ENCODE measurements at regions not wholly inside any gene's neighbourhood (a gene's known extent, or its start where the extent isn't known, plus 50 kb on each side); places are given as distances from the start of the nearest gene placed in this dataset.
A peak's percentile ranks its signal among the peaks of the same experiment; 100 is the strongest.

DNA sequence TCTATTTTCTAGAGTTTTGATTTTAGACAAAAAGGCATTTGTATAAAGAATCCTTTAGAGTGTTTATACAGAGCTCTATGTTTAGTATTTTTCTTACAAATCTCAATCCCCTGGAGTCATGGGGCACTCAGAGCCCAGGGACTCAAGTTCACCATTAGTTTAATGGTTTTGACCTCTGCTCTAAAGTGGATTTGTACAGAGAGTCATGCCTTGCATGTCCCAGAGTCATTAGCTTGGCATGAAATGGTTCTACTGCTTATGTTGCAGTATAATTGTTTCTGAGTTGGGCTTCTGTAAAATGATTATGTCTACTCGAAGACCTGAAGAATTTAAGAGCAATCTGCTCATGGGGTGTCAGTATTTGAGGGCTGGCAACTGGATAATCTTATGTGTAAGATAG, 406.2 kb downstream of the DLEU7 start:
- POLR2A ChIA-PET (ENCODE audit: unreplicated experiment), result interaction anchor here (1.0 kb wide), 1 partner anchor 18 kb away, joined by 3 read pairs; no protein-coding TSS in a partner anchor
- H3K27ac ChIP-seq (ENCODE audit: insufficient read depth, low read length), result no peak overlapping the region; the same call in 1 of the 2 replicates
- H2AK5ac ChIP-seq (ENCODE audit: low read depth, low read length), result no peak overlapping the region
- no peak overlapping the region; the same call in 1 of the 2 replicates for H3K56ac ChIP-seq (ENCODE audit: extremely low read depth, insufficient read depth, low read length)
- intact Hi-C loops (cut with micrococcal nuclease) (loop anchor here (5.0 to 10.0 kb wide), 2 partner anchors 80 to 368 kb away; no protein-coding TSS in a partner anchor), in situ Hi-C loops (cut with MboI; ENCODE audit: low sequenced_read_pairs) (no loop called here), dilution Hi-C loops (cut with HindIII; ENCODE audit: low sequenced_read_pairs, unreplicated experiment) (no loop called here)
- CTCF ChIA-PET, result no interaction called here
- peak overlapping the region in 1 of 2 experiments; percentile 42; a peak in 1 of 4 replicates for H4K8ac ChIP-seq (ENCODE audit: low read depth in 2 of 2, low read length in 2 of 2)
- peak overlapping the region; percentile 4; the same call in 1 of the 2 replicates for H3K4me2 ChIP-seq (ENCODE audit: low read depth, low read length)
- H3K4me1 ChIP-seq (ENCODE audit: control insufficient read depth, insufficient read depth, low read length), result peaks cover 5% of the 10 kb centered on the region
- peak overlapping the region; percentile 81 for H2BK5ac ChIP-seq (ENCODE audit: low read depth, low read length, poor library complexity, severe bottlenecking)
- H3K9ac ChIP-seq (ENCODE audit: low read depth, low read length), result no peak overlapping the region
- peak; percentile 98 for ATAC-seq (ENCODE audit: low read depth)
- no peak overlapping the region for H3K4ac ChIP-seq (ENCODE audit: low read depth, low read length)
- H3K9me3 ChIP-seq (ENCODE audit: control insufficient read depth, insufficient read depth, low read length), result 0 out of 2 replicates have a peak, but pooled peaks cover 3% of the 10 kb centered on the region
- no TSS peak for BruUV-seq (replicated peaks)
- no peaks in the 10 kb centered on the region for H3K27me3 ChIP-seq (ENCODE audit: control insufficient read depth, insufficient read depth, low read length)
- H2AFZ ChIP-seq (replicated peaks; ENCODE audit: low read length, poor library complexity), result no peak overlapping the region
- H3K14ac ChIP-seq (replicated peaks; ENCODE audit: low read depth, low read length), result no peak overlapping the region
- H4K5ac ChIP-seq (ENCODE audit: low read depth, low read length), result no peak overlapping the region
- H3K36me3 ChIP-seq (ENCODE audit: control insufficient read depth, insufficient read depth, low read length), result no peaks in the 10 kb centered on the region
- peak overlapping the region; percentile 42; the same call in 1 of the 2 replicates for H3K18ac ChIP-seq (ENCODE audit: low read depth, low read length)
- H3K23ac ChIP-seq (ENCODE audit: low read depth, low read length), result no peak overlapping the region
- peak; percentile 87 for DNase-seq
- H2AK9ac ChIP-seq (replicated peaks; ENCODE audit: low read depth, low read length, poor library complexity), result no peak overlapping the region
- TF ChIP-seq CEBPB (IDR thresholded peaks at IDR 0.05; ENCODE audit: low read depth, low read length), result no peak
- no peak for TF ChIP-seq RAD21 (IDR thresholded peaks at IDR 0.05; ENCODE audit: low read length)
- no peak for TF ChIP-seq MAZ (IDR thresholded peaks at IDR 0.05; ENCODE audit: borderline replicate concordance, low read depth, low read length)
- TF ChIP-seq SMC3 (IDR thresholded peaks at IDR 0.05; ENCODE audit: low read depth, low read length), result no peak
- TF ChIP-seq, protein P1, sequence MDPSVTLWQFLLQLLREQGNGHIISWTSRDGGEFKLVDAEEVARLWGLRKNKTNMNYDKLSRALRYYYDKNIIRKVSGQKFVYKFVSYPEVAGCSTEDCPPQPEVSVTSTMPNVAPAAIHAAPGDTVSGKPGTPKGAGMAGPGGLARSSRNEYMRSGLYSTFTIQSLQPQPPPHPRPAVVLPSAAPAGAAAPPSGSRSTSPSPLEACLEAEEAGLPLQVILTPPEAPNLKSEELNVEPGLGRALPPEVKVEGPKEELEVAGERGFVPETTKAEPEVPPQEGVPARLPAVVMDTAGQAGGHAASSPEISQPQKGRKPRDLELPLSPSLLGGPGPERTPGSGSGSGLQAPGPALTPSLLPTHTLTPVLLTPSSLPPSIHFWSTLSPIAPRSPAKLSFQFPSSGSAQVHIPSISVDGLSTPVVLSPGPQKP (IDR thresholded peaks at IDR 0.05; ENCODE audit: borderline replicate concordance, low read depth, low read length), result no peak
- TF ChIP-seq RFX5 (IDR thresholded peaks at IDR 0.05; ENCODE audit: low read depth, low read length), result no peak
- no peak for TF ChIP-seq RCOR1 (IDR thresholded peaks at IDR 0.05; ENCODE audit: insufficient replicate concordance, low read length)
- TF ChIP-seq, protein P2, sequence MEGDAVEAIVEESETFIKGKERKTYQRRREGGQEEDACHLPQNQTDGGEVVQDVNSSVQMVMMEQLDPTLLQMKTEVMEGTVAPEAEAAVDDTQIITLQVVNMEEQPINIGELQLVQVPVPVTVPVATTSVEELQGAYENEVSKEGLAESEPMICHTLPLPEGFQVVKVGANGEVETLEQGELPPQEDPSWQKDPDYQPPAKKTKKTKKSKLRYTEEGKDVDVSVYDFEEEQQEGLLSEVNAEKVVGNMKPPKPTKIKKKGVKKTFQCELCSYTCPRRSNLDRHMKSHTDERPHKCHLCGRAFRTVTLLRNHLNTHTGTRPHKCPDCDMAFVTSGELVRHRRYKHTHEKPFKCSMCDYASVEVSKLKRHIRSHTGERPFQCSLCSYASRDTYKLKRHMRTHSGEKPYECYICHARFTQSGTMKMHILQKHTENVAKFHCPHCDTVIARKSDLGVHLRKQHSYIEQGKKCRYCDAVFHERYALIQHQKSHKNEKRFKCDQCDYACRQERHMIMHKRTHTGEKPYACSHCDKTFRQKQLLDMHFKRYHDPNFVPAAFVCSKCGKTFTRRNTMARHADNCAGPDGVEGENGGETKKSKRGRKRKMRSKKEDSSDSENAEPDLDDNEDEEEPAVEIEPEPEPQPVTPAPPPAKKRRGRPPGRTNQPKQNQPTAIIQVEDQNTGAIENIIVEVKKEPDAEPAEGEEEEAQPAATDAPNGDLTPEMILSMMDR (conservative IDR thresholded peaks at IDR 0.05; ENCODE audit: low read depth, low read length), result no peak
- no peak for TF ChIP-seq MXI1 (IDR thresholded peaks at IDR 0.05; ENCODE audit: borderline replicate concordance, low read depth, low read length)
- TF ChIP-seq USF2 (IDR thresholded peaks at IDR 0.05; ENCODE audit: low read depth, low read length), result no peak
- TF ChIP-seq BHLHE40 (IDR thresholded peaks at IDR 0.05; ENCODE audit: low read depth, low read length), result no peak
- TF ChIP-seq POLR2A (IDR thresholded peaks at IDR 0.05; ENCODE audit: low read depth, low read length), result no peak
- TF ChIP-seq CHD1 (IDR thresholded peaks at IDR 0.05; ENCODE audit: low read depth, low read length), result no peak
- TF ChIP-seq MAFK (IDR thresholded peaks at IDR 0.05; ENCODE audit: low read depth, low read length), result no peak
- no peak for TF ChIP-seq NFE2L2 (IDR thresholded peaks at IDR 0.05; ENCODE audit: low read depth, low read length)
- TF ChIP-seq FOS (IDR thresholded peaks at IDR 0.05; ENCODE audit: low read depth, low read length), result no peak
- no peaks in the 10 kb centered on the region for H3K79me1 ChIP-seq (ENCODE audit: low read depth in 1 of 2, low read length in 2 of 2)
- H4K20me1 ChIP-seq (ENCODE audit: insufficient read depth, low read length), result no peaks in the 10 kb centered on the region
- H2BK120ac ChIP-seq (ENCODE audit: low read depth, low read length), result no peak overlapping the region; the same call in 1 of the 2 replicates
- no peak overlapping the region for H2BK15ac ChIP-seq (ENCODE audit: low read depth, low read length)
- WGBS, 2 experiments (ENCODE audit: extremely low coverage in 2 of 2, insufficient read length in 1 of 2), result no CpG with 5 or more reads among the region's 1 CpG
- no peak overlapping the region for H3K4me3 ChIP-seq (ENCODE audit: insufficient read depth, low read depth, low read length)
- H4K91ac ChIP-seq (ENCODE audit: insufficient read depth, low read depth, low read length), result no peak overlapping the region
- peaks cover 3% of the 10 kb centered on the region; the same call in 1 of the 2 replicates for H3K9me1 ChIP-seq (ENCODE audit: insufficient read depth, low read length)
- H2BK20ac ChIP-seq (ENCODE audit: low read depth, low read length), result no peak overlapping the region
